Upper lobe of left lung (tissue), 4 donors: ENCODE measurements at regions not wholly inside any gene's neighbourhood (a gene's known extent, or its start where the extent isn't known, plus 50 kb on each side); places are given as distances from the start of the nearest gene placed in this dataset.

Experiments used
- CTCF ChIP-seq, 6 experiments: fragments of 450-650 bp in 4 of 6; fragments of 200-600 bp in 2 of 6; sonication (generic) in 2 of 6; IDR thresholded peaks; one replicate each; pipeline ENCODE4 v1.5.1; 2016 to 2019; ENCODE audit warnings: antibody characterized with exemption in 6 of 6
- POLR2A ChIP-seq, 4 donors: fragments of 450-650 bp; IDR thresholded peaks; one replicate each; pipeline ENCODE4 v1.5.1; 2016 to 2017; ENCODE audit warnings: antibody characterized with exemption in 4 of 4, mild to moderate bottlenecking in 2 of 4

DNA sequence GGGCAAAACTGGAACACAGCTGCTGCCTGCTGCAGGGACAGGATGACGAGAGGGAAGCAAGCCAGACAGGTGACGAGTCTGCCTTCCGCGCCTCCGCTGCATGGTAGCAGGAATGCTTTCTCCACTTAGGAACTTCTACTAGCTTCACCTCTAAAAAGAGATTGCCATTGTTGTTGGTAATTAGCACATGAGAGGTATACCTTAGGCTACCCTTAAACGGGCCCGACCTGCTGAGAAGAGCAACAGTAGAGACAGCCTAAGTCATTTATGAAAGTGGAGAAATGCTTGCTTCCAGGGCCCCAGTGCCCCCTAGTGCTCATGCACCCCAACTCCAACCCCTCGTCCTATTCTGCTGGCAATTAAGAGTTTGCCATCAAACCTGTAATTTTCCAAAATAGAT lies 96.9 kb upstream of the AKT3 start:
- TF ChIP-seq CTCF (IDR thresholded peaks at IDR 0.05) (peak in 3 of 6 experiments; percentile 22 to 34 (median 23)), POLR2A (IDR thresholded peaks at IDR 0.05) (no peak)
